Parathyroid adenoma (tissue), 2 donors: ENCODE measurements at regions not wholly inside any gene's neighbourhood (a gene's known extent, or its start where the extent isn't known, plus 50 kb on each side); places are given as distances from the start of the nearest gene placed in this dataset.
A peak's percentile ranks its signal among the peaks of the same experiment; 100 is the strongest.

ENCODE experiments used
- H2AFZ ChIP-seq: fragments of 300-600 bp; sonication (generic); one replicate; pipeline ENCODE4 v1.7.0; 2017; ENCODE audit warnings: antibody characterized with exemption, mild to moderate bottlenecking
- H3K27ac ChIP-seq: fragments of 300-600 bp; sonication (generic); one replicate; pipeline ENCODE4 v1.7.0; 2017
- H3K27me3 ChIP-seq: fragments of 300-600 bp; sonication (generic); one replicate; pipeline ENCODE4 v1.7.0; 2017; ENCODE audit warnings: low read length; ENCODE audit not compliant: control insufficient read depth, insufficient read depth
- H3K36me3 ChIP-seq: fragments of 300-600 bp; sonication (generic); one replicate; pipeline ENCODE4 v1.7.0; 2017; ENCODE audit warnings: low read length; ENCODE audit not compliant: control insufficient read depth, insufficient read depth
- H3K4me1 ChIP-seq: fragments of 300-600 bp; sonication (generic); one replicate; pipeline ENCODE4 v1.7.0; 2017; ENCODE audit warnings: control low read depth
- H3K4me2 ChIP-seq: fragments of 300-600 bp; sonication (generic); one replicate; pipeline ENCODE4 v1.7.0; 2017; ENCODE audit warnings: low read length
- H3K4me3 ChIP-seq: fragments of 300-600 bp; sonication (generic); one replicate; pipeline ENCODE4 v1.7.0; 2017; ENCODE audit warnings: low read depth, low read length
- H3K79me2 ChIP-seq: fragments of 300-600 bp; sonication (generic); one replicate; pipeline ENCODE4 v1.7.0; 2017; ENCODE audit warnings: control low read depth
- H3K9ac ChIP-seq: fragments of 300-600 bp; sonication (generic); one replicate; pipeline ENCODE4 v1.7.0; 2017; ENCODE audit warnings: mild to moderate bottlenecking
- H3K9me3 ChIP-seq: fragments of 300-600 bp; sonication (generic); one replicate; pipeline ENCODE4 v1.7.0; 2017; ENCODE audit warnings: low read length; ENCODE audit not compliant: control insufficient read depth
- TF ChIP-seq, protein P1 (sequence below): fragments of 300-600 bp; sonication (generic); IDR thresholded peaks from one replicate; pipeline ENCODE4 v1.7.0; 2017; ENCODE audit warnings: antibody characterized with exemption, mild to moderate bottlenecking
- donor health status: primary hyperparathyroidism.

DNA sequence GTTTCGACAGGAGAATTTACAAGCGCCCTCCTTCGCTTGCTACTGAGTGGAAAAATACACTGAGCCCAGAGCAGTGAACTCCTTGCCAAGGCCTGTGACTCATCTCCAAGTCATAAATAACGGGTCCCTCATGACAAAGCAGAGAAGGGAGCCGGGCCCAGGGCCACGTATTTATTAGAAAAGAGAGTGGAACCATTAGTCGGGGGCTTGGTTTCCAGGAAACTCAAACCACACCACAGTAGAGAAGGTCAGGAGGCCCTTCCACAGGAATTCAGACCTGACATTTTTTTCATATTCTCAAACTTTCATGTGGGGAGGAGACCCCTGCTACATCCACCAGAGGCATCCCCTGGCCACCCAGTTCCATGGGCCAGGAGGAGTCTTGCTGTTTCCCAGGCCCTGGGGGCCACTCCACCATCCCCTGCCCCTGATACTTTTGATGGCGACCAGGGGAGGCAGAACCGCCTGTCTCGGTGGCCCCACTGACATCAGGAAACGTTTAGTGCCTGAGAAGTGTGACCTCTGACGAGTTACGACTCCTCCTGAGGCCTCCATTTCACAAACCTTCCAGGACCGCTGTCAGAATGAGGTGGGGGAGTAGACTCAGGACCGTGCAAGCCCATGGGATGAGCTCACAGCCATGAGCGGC lies 289.7 kb downstream of the DYSF start:
- no peak overlapping the region for H2AFZ ChIP-seq
- H3K9me3 ChIP-seq = no peaks in the 10 kb centered on the region
- no peak overlapping the region for H3K4me2 ChIP-seq
- H3K27me3 ChIP-seq = no peaks in the 10 kb centered on the region
- H3K4me3 ChIP-seq = no peak overlapping the region
- peaks cover 17% of the 10 kb centered on the region for H3K4me1 ChIP-seq
- H3K27ac ChIP-seq = no peak overlapping the region
- no peak overlapping the region for H3K9ac ChIP-seq
- H3K79me2 ChIP-seq = no peaks in the 10 kb centered on the region
- no peaks in the 10 kb centered on the region for H3K36me3 ChIP-seq
- TF ChIP-seq, protein P1, sequence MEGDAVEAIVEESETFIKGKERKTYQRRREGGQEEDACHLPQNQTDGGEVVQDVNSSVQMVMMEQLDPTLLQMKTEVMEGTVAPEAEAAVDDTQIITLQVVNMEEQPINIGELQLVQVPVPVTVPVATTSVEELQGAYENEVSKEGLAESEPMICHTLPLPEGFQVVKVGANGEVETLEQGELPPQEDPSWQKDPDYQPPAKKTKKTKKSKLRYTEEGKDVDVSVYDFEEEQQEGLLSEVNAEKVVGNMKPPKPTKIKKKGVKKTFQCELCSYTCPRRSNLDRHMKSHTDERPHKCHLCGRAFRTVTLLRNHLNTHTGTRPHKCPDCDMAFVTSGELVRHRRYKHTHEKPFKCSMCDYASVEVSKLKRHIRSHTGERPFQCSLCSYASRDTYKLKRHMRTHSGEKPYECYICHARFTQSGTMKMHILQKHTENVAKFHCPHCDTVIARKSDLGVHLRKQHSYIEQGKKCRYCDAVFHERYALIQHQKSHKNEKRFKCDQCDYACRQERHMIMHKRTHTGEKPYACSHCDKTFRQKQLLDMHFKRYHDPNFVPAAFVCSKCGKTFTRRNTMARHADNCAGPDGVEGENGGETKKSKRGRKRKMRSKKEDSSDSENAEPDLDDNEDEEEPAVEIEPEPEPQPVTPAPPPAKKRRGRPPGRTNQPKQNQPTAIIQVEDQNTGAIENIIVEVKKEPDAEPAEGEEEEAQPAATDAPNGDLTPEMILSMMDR = no peak

DNA sequence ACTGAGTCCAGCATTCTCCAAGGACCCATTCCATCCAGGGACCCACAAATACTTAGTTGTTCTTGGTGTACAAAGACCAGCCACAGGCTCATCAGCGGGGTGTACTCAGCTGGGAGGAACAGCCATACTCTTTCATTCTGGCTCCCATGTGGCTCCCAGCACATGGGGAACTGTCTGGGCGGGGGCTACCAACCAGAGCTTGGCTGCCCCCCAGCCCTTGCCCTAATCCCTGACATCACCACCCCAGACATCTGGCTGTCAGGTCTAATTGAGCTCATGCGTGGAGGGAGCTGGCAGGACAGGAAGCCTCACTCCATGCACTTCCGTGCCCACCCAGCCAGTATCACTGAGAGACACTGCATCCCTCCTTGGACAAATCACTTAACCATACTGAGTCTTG lies 283.6 kb downstream of the DYSF start:
- Histone ChIP-seq H3K4me2 (no peak overlapping the region), H3K36me3 (no peaks in the 10 kb centered on the region), H3K4me1 (peaks cover 3% of the 10 kb centered on the region), H2AFZ (no peak overlapping the region), H3K79me2 (no peaks in the 10 kb centered on the region), H3K4me3 (no peak overlapping the region), H3K9me3 (no peaks in the 10 kb centered on the region), H3K27ac (no peak overlapping the region), H3K9ac (no peak overlapping the region), H3K27me3 (no peaks in the 10 kb centered on the region)
- TF ChIP-seq, protein P1 = no peak

DNA sequence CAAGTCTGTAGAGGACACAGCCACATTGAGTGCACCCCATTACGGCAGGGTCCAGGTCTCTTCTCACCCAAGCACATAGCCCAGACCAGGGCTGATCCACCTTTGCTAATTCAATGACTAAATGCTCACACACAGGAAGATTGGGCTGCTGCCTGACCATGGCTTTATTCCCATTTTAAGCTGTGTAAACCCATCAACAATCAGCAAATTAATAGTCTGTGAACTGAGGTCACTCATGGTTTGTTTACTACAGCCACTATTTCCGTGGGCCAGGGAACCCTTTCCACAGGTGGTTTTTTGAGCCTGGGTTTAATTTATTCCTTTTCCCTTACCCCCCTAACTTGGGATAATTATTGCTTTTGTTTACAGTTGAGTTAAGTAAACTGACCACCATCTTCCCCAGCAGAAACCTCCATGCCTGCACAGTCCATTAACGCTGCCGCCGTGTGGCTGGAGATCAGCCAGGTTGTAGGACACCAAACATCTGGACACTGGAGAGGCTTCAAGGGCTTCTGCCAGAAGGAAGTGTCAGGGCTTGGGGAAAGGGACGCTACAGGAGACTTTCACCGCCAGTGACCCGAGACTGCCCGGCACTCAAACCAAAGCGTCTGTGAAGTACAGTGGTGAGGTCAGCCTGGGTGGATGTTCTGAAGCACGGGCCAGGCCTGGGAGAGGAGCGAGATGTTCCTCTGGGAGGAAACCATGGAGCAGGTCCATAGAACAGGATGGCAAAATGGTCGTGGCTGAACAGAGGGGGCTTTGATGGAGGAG lies 282.9 kb downstream of the DYSF start:
- Histone ChIP-seq H3K36me3 (no peaks in the 10 kb centered on the region), H2AFZ (peak overlapping the region; percentile 8), H3K4me3 (no peak overlapping the region), H3K4me2 (no peak overlapping the region), H3K79me2 (no peaks in the 10 kb centered on the region), H3K9me3 (no peaks in the 10 kb centered on the region), H3K27me3 (no peaks in the 10 kb centered on the region), H3K9ac (no peak overlapping the region), H3K27ac (no peak overlapping the region), H3K4me1 (peaks cover 3% of the 10 kb centered on the region)
- TF ChIP-seq, protein P1 = no peak
